ENCODE measurements at regions not wholly inside any gene's neighbourhood (a gene's known extent, or its start where the extent isn't known, plus 50 kb on each side); places are given as distances from the start of the nearest gene placed in this dataset.

GRCh38 chr10:121108051-121108450 is 256.9 kb downstream of the WDR11 start:
- H3K4me3 ChIP-seq (ENCODE audit: low read depth, low read length), result no peak overlapping the region
- Mint-ChIP-seq H3K4me3 (ENCODE audit: unreplicated experiment) (no peak overlapping the region), H3K27me3 (ENCODE audit: insufficient read depth, unreplicated experiment) (no peaks in the 10 kb centered on the region), H3K4me1 (ENCODE audit: low read depth, unreplicated experiment) (peaks cover 9% of the 10 kb centered on the region), H3K27ac (ENCODE audit: unreplicated experiment) (no peak overlapping the region), H3K36me3 (ENCODE audit: insufficient read depth, unreplicated experiment) (peaks cover 7% of the 10 kb centered on the region), H3K9me3 (ENCODE audit: unreplicated experiment) (no peaks in the 10 kb centered on the region)
- TF ChIP-seq CTCF (IDR thresholded peaks at IDR 0.05; ENCODE audit: insufficient read depth in 1 of 2, low read depth in 1 of 2, low read length in 1 of 2, severe bottlenecking in 1 of 2, unreplicated experiment in 1 of 2), result no peak
- H3K27me3 ChIP-seq (replicated peaks; ENCODE audit: control insufficient read depth, insufficient read depth, low read length), result no peaks in the 10 kb centered on the region
- ChIA-PET POLR2A (no interaction called here), CTCF (no interaction called here)
- H3K4me1 ChIP-seq, result peaks cover 5% of the 10 kb centered on the region
- intact Hi-C loops (cut with micrococcal nuclease; ENCODE audit: unreplicated experiment), result no loop called here
- no peaks in the 10 kb centered on the region for H3K9me3 ChIP-seq
- BruUV-seq (replicated peaks), result no TSS peak
- no peaks in the 10 kb centered on the region for H3K36me3 ChIP-seq (ENCODE audit: control insufficient read depth, insufficient read depth, low read length)
- no peak for DNase-seq

- H3K9me3 ChIP-seq, result no peaks in the 10 kb centered on the region
- TF ChIP-seq CTCF (IDR thresholded peaks at IDR 0.05; ENCODE audit: insufficient read depth in 1 of 2, low read depth in 1 of 2, low read length in 1 of 2, severe bottlenecking in 1 of 2, unreplicated experiment in 1 of 2), result no peak
- Mint-ChIP-seq H3K4me1 (ENCODE audit: low read depth, unreplicated experiment) (peaks cover 11% of the 10 kb centered on the region), H3K27ac (ENCODE audit: unreplicated experiment) (no peak overlapping the region), H3K27me3 (ENCODE audit: insufficient read depth, unreplicated experiment) (no peaks in the 10 kb centered on the region), H3K36me3 (ENCODE audit: insufficient read depth, unreplicated experiment) (peaks cover 7% of the 10 kb centered on the region), H3K9me3 (ENCODE audit: unreplicated experiment) (peaks cover 9% of the 10 kb centered on the region), H3K4me3 (ENCODE audit: unreplicated experiment) (no peak overlapping the region)
- no peaks in the 10 kb centered on the region for H3K27me3 ChIP-seq (replicated peaks; ENCODE audit: control insufficient read depth, insufficient read depth, low read length)
- intact Hi-C loops (cut with micrococcal nuclease; ENCODE audit: unreplicated experiment), result no loop called here
- H3K4me1 ChIP-seq, result peaks cover 17% of the 10 kb centered on the region
- ChIA-PET POLR2A (no interaction called here), CTCF (no interaction called here)
- H3K36me3 ChIP-seq (ENCODE audit: control insufficient read depth, insufficient read depth, low read length), result no peaks in the 10 kb centered on the region
- H3K4me3 ChIP-seq (ENCODE audit: low read depth, low read length), result no peak overlapping the region
- BruUV-seq (replicated peaks), result no TSS peak
- DNase-seq, result no peak
Measured at GRCh38 chr10:121110369-121110768, 259.2 kb downstream of the WDR11 start.

- peaks cover 13% of the 10 kb centered on the region for H3K9me3 ChIP-seq
- Mint-ChIP-seq H3K9me3 (ENCODE audit: unreplicated experiment) (peaks cover 27% of the 10 kb centered on the region), H3K27ac (ENCODE audit: unreplicated experiment) (peak overlapping the region; percentile 93), H3K4me1 (ENCODE audit: low read depth, unreplicated experiment) (peaks cover 11% of the 10 kb centered on the region), H3K36me3 (ENCODE audit: insufficient read depth, unreplicated experiment) (peaks cover 7% of the 10 kb centered on the region), H3K4me3 (ENCODE audit: unreplicated experiment) (no peak overlapping the region), H3K27me3 (ENCODE audit: insufficient read depth, unreplicated experiment) (no peaks in the 10 kb centered on the region)
- no TSS peak for BruUV-seq (replicated peaks)
- H3K4me1 ChIP-seq, result peaks cover 17% of the 10 kb centered on the region
- ChIA-PET POLR2A (no interaction called here), CTCF (interaction anchor here (1.0 kb wide), 1 partner anchor 288 kb away, joined by 3 read pairs; no protein-coding TSS in a partner anchor)
- H3K27me3 ChIP-seq (replicated peaks; ENCODE audit: control insufficient read depth, insufficient read depth, low read length), result no peaks in the 10 kb centered on the region
- H3K36me3 ChIP-seq (ENCODE audit: control insufficient read depth, insufficient read depth, low read length), result no peaks in the 10 kb centered on the region
- H3K4me3 ChIP-seq (ENCODE audit: low read depth, low read length), result no peak overlapping the region
- no peak for TF ChIP-seq CTCF (IDR thresholded peaks at IDR 0.05; ENCODE audit: insufficient read depth in 1 of 2, low read depth in 1 of 2, low read length in 1 of 2, severe bottlenecking in 1 of 2, unreplicated experiment in 1 of 2)
- intact Hi-C loops (cut with micrococcal nuclease; ENCODE audit: unreplicated experiment), result no loop called here
- DNase-seq, result no peak
Measured at GRCh38 chr10:121112136-121112535, 261.0 kb downstream of the WDR11 start.
